ENCODE measurements at regions not wholly inside any gene's neighbourhood (a gene's known extent, or its start where the extent isn't known, plus 50 kb on each side); places are given as distances from the start of the nearest gene placed in this dataset.

- DNase-seq (no peak), ATAC-seq (no peak)
- H3K36me3 ChIP-seq, result no peaks in the 10 kb centered on the region
- H3K4me3 ChIP-seq, result no peak overlapping the region
- H3K9me3 ChIP-seq, result no peaks in the 10 kb centered on the region
- no peaks in the 10 kb centered on the region for H3K27me3 ChIP-seq
- no peak for TF ChIP-seq CTCF (IDR thresholded peaks at IDR 0.05)
- H3K27ac ChIP-seq, result no peak overlapping the region
- peaks cover 27% of the 10 kb centered on the region for H3K4me1 ChIP-seq
- intact Hi-C loops (cut with DNase I), result no loop called here
Measured at GRCh38 chr11:86175626-86176025, 68.9 kb upstream of the EED start.

GRCh38 chr11:86175191-86175590, 69.4 kb upstream of the EED start:
- intact Hi-C loops (cut with DNase I), result no loop called here
- Histone ChIP-seq H3K27me3 (no peaks in the 10 kb centered on the region), H3K9me3 (no peaks in the 10 kb centered on the region), H3K27ac (peak overlapping the region; percentile 58), H3K36me3 (no peaks in the 10 kb centered on the region), H3K4me1 (peaks cover 27% of the 10 kb centered on the region), H3K4me3 (no peak overlapping the region)
- ATAC-seq (no peak), DNase-seq (no peak)
- no peak for TF ChIP-seq CTCF (IDR thresholded peaks at IDR 0.05)

GRCh38 chr11:86174101-86175046, 70.2 kb upstream of the EED start:
- Histone ChIP-seq H3K4me3 (no peak overlapping the region), H3K9me3 (no peaks in the 10 kb centered on the region), H3K4me1 (peaks cover 27% of the 10 kb centered on the region), H3K27me3 (no peaks in the 10 kb centered on the region), H3K27ac (peak overlapping the region; percentile 58), H3K36me3 (no peaks in the 10 kb centered on the region)
- ATAC-seq (peak; percentile 73), DNase-seq (no peak)
- TF ChIP-seq CTCF (IDR thresholded peaks at IDR 0.05), result no peak
- intact Hi-C loops (cut with DNase I), result no loop called here

GRCh38 chr11:86172894-86173293, 71.7 kb upstream of the EED start:
- no peak for TF ChIP-seq CTCF (IDR thresholded peaks at IDR 0.05)
- H3K4me3 ChIP-seq, result no peak overlapping the region
- ATAC-seq, result no peak
- H3K36me3 ChIP-seq, result no peaks in the 10 kb centered on the region
- H3K4me1 ChIP-seq, result peaks cover 19% of the 10 kb centered on the region
- intact Hi-C loops (cut with DNase I), result no loop called here
- no peak overlapping the region for H3K27ac ChIP-seq
- no peak for DNase-seq
- no peaks in the 10 kb centered on the region for H3K9me3 ChIP-seq
- H3K27me3 ChIP-seq, result no peaks in the 10 kb centered on the region

GRCh38 chr11:86171627-86172026, 72.9 kb upstream of the EED start:
- Histone ChIP-seq H3K36me3 (no peaks in the 10 kb centered on the region), H3K4me1 (peaks cover 14% of the 10 kb centered on the region), H3K4me3 (no peak overlapping the region), H3K27me3 (no peaks in the 10 kb centered on the region), H3K9me3 (no peaks in the 10 kb centered on the region), H3K27ac (no peak overlapping the region)
- TF ChIP-seq CTCF (IDR thresholded peaks at IDR 0.05), result no peak
- ATAC-seq (no peak), DNase-seq (no peak)
- intact Hi-C loops (cut with DNase I), result no loop called here

All from upper lobe of right lung (tissue), 1 donor.